Glutamatergic neuron (in vitro differentiated cells): ENCODE measurements at regions not wholly inside any gene's neighbourhood (a gene's known extent, or its start where the extent isn't known, plus 50 kb on each side); places are given as distances from the start of the nearest gene placed in this dataset.

Experiments used
- DNase-seq: peaks from one replicate; pipeline ENCODE4 v3.0.0; 2022
- H3K27ac Mint-ChIP-seq: one replicate; pipeline ENCODE4 v1.8.0; 2020; ENCODE audit warnings: mild to moderate bottlenecking, mixed read lengths, inconsistent platforms; ENCODE audit not compliant: unreplicated experiment
- H3K27me3 Mint-ChIP-seq: one replicate; pipeline ENCODE4 v1.8.0; 2020; ENCODE audit warnings: mild to moderate bottlenecking, moderate library complexity, mixed read lengths, inconsistent platforms; ENCODE audit not compliant: unreplicated experiment
- H3K36me3 Mint-ChIP-seq: one replicate; pipeline ENCODE4 v1.8.0; 2020; ENCODE audit warnings: mild to moderate bottlenecking, mixed read lengths, inconsistent platforms; ENCODE audit not compliant: unreplicated experiment
- H3K4me1 Mint-ChIP-seq: one replicate; pipeline ENCODE4 v1.8.0; 2020; ENCODE audit warnings: mild to moderate bottlenecking, low read depth, mixed read lengths, inconsistent platforms; ENCODE audit not compliant: unreplicated experiment
- H3K4me3 Mint-ChIP-seq: one replicate; pipeline ENCODE4 v1.8.0; 2020; ENCODE audit warnings: mild to moderate bottlenecking, mixed read lengths, inconsistent platforms; ENCODE audit not compliant: unreplicated experiment
- H3K9me3 Mint-ChIP-seq: one replicate; pipeline ENCODE4 v1.8.0; 2020; ENCODE audit warnings: mild to moderate bottlenecking, moderate library complexity, mixed read lengths, inconsistent platforms; ENCODE audit not compliant: unreplicated experiment
- CTCF ChIP-seq: fragments of 200-600 bp; sonication (generic); IDR thresholded peaks from one replicate; pipeline ENCODE4 v1.5.0; 2021; ENCODE audit not compliant: partially characterized antibody, unreplicated experiment

GRCh38 chr11:39462506-39462905 lies 1996.9 kb downstream of the LRRC4C start:
- Mint-ChIP-seq H3K4me1 (no peaks in the 10 kb centered on the region), H3K4me3 (no peak overlapping the region), H3K27me3 (no peaks in the 10 kb centered on the region), H3K36me3 (no peaks in the 10 kb centered on the region), H3K27ac (no peak overlapping the region), H3K9me3 (no peaks in the 10 kb centered on the region)
- TF ChIP-seq CTCF = no peak
- no peak for DNase-seq

DNA sequence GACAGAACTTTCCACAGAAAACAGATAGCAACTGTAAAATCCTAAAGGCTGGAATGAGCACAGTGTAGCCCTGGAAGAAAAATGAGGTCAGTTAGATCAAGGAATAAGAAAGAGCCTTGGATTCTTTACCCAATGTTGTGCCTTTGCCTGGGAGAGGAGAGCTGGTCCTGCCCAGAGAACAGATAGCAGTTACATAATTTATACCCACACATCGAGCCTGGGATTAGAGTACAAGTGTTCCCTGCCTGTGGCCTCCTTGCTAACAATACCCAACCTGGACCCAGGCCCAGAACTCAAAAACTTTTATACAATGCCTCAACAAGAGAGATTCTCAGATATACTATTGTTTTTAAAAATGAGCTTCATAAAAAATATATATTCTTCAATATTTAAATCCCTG lies 1998.4 kb downstream of the LRRC4C start:
- no peaks in the 10 kb centered on the region for H3K4me1 Mint-ChIP-seq
- H3K27me3 Mint-ChIP-seq = no peaks in the 10 kb centered on the region
- H3K27ac Mint-ChIP-seq = no peak overlapping the region
- no peaks in the 10 kb centered on the region for H3K36me3 Mint-ChIP-seq
- no peak for TF ChIP-seq CTCF
- H3K4me3 Mint-ChIP-seq = no peak overlapping the region
- H3K9me3 Mint-ChIP-seq = no peaks in the 10 kb centered on the region
- no peak for DNase-seq

DNA sequence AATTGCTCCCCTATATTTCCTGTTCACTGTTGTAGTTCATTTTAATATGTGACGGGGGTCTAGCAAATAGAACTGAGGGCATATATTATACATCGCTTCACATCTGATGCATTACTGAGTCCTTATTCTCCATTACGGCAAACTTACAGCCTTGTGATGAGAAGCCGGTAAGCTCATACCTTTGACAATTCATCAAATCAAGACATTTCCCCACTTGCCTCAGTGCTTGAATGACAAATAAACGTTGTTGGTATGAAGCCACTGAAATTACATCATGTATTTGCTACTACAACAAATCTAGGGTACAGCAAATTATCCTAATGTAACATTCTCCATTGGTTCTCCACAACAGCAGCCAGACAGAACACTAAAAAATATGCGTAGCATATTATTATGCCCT lies 1999.8 kb downstream of the LRRC4C start:
- no peaks in the 10 kb centered on the region for H3K4me1 Mint-ChIP-seq
- no peaks in the 10 kb centered on the region for H3K27me3 Mint-ChIP-seq
- no peak overlapping the region for H3K27ac Mint-ChIP-seq
- no peaks in the 10 kb centered on the region for H3K9me3 Mint-ChIP-seq
- no peak for DNase-seq
- TF ChIP-seq CTCF = no peak
- no peaks in the 10 kb centered on the region for H3K36me3 Mint-ChIP-seq
- H3K4me3 Mint-ChIP-seq = no peak overlapping the region

DNA sequence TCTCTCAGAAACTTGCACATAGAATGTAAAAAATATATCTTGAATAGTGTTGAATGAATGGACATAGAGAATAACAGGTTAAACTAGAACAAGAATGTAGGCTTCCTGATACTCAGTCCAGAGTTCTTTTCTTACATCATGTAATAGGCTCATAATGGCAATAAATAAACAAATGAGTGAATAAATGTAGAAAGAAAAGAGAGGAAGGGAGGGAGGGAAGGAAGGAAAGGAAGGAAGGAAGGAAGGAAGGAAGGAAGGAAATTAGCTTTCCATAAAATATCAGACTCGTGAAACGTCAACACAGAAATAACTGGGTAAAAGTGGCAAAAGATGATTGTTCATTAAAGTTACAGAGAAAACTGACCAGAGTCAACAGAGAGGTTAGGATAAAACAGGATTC lies 2001.0 kb downstream of the LRRC4C start:
- no peaks in the 10 kb centered on the region for H3K4me1 Mint-ChIP-seq
- no peaks in the 10 kb centered on the region for H3K9me3 Mint-ChIP-seq
- TF ChIP-seq CTCF = no peak
- no peak for DNase-seq
- H3K4me3 Mint-ChIP-seq = no peak overlapping the region
- H3K36me3 Mint-ChIP-seq = no peaks in the 10 kb centered on the region
- no peaks in the 10 kb centered on the region for H3K27me3 Mint-ChIP-seq
- no peak overlapping the region for H3K27ac Mint-ChIP-seq

GRCh38 chr11:39443424-39444022 lies 2015.9 kb downstream of the LRRC4C start:
- no peaks in the 10 kb centered on the region for H3K36me3 Mint-ChIP-seq
- no peaks in the 10 kb centered on the region for H3K9me3 Mint-ChIP-seq
- H3K27me3 Mint-ChIP-seq = no peaks in the 10 kb centered on the region
- H3K27ac Mint-ChIP-seq = no peak overlapping the region
- no peak overlapping the region for H3K4me3 Mint-ChIP-seq
- no peaks in the 10 kb centered on the region for H3K4me1 Mint-ChIP-seq
- no peak for TF ChIP-seq CTCF
- no peak for DNase-seq
